ENCODE measurements at regions not wholly inside any gene's neighbourhood (a gene's known extent, or its start where the extent isn't known, plus 50 kb on each side); places are given as distances from the start of the nearest gene placed in this dataset.
A peak's percentile ranks its signal among the peaks of the same experiment; 100 is the strongest.

- no peak for DNase-seq
- in situ Hi-C loops (cut with MboI; ENCODE audit: low pct_ligation_motif_present in 1 of 4, low pct_unique_long_range_greater_than_20kb in 1 of 4, low sequenced_read_pairs in 3 of 4) (no loop called here), intact Hi-C loops (cut with DNase I; ENCODE audit: low total_unique reads) (no loop called here)
Observed at GRCh38 chr10:61836888-61837754, 64.4 kb upstream of the ARID5B start.

GRCh38 chr10:61837755-61838171 lies 63.7 kb upstream of the ARID5B start:
- Histone ChIP-seq H3K4me3 (no peak overlapping the region), H3K9me3 (no peaks in the 10 kb centered on the region), H3K27me3 (no peaks in the 10 kb centered on the region), H3K36me3 (no peaks in the 10 kb centered on the region), H3K27ac (peak overlapping the region; percentile 60 to 76 (median 73)), H3K4me1 (peaks cover 14 to 50% (median 40%) of the 10 kb centered on the region in 4 donors)
- 18 to 22% methylated on average over 5 to 6 of the region's 6 CpGs for WGBS, 2 donors (ENCODE audit: low coverage in 1 of 2)
- TF ChIP-seq CTCF (IDR thresholded peaks at IDR 0.05), result no peak
- no peak for TF ChIP-seq POLR2A (IDR thresholded peaks at IDR 0.05)
- no peak for TF ChIP-seq EP300 (IDR thresholded peaks at IDR 0.05; ENCODE audit: low read depth)
- TF ChIP-seq POLR2AphosphoS5 (IDR thresholded peaks at IDR 0.05), result no peak
- in situ Hi-C loops (cut with MboI; ENCODE audit: low pct_ligation_motif_present in 1 of 4, low pct_unique_long_range_greater_than_20kb in 1 of 4, low sequenced_read_pairs in 3 of 4), result no loop called here
- intact Hi-C loops (cut with DNase I; ENCODE audit: low total_unique reads), result no loop called here
- DNase-seq, result no peak

More at GRCh38 chr10:61836888-61837754, 64.4 kb upstream of the ARID5B start:
- Histone ChIP-seq H3K4me3 (no peak overlapping the region), H3K9me3 (no peaks in the 10 kb centered on the region), H3K36me3 (no peaks in the 10 kb centered on the region), H3K4me1 (peaks cover 14 to 50% (median 40%) of the 10 kb centered on the region in 4 donors), H3K27ac (peak overlapping the region; percentile 60 to 76 (median 73)), H3K27me3 (no peaks in the 10 kb centered on the region)
- WGBS, 2 donors (ENCODE audit: low coverage in 1 of 2), result 24 to 38% methylated on average over 4 of the region's 4 CpGs
- no peak for TF ChIP-seq CTCF (IDR thresholded peaks at IDR 0.05)

- H3K27ac ChIP-seq, result peak overlapping the region; percentile 0 to 61 (median 32)
- H3K36me3 ChIP-seq, result no peaks in the 10 kb centered on the region
- H3K4me1 ChIP-seq, result peaks cover 14 to 66% (median 44%) of the 10 kb centered on the region in 4 donors
- DNase-seq, result no peak
- TF ChIP-seq POLR2AphosphoS5 (IDR thresholded peaks at IDR 0.05), result no peak
- no peak overlapping the region for H3K4me3 ChIP-seq
- no peaks in the 10 kb centered on the region for H3K27me3 ChIP-seq
- intact Hi-C loops (cut with DNase I; ENCODE audit: low total_unique reads) (no loop called here), in situ Hi-C loops (cut with MboI; ENCODE audit: low pct_ligation_motif_present in 1 of 4, low pct_unique_long_range_greater_than_20kb in 1 of 4, low sequenced_read_pairs in 3 of 4) (no loop called here)
- 38 to 47% methylated on average over 2 to 3 of the region's 3 CpGs for WGBS, 2 donors (ENCODE audit: low coverage in 1 of 2)
- no peaks in the 10 kb centered on the region for H3K9me3 ChIP-seq
Observed at GRCh38 chr10:61839916-61840315, 61.6 kb upstream of the ARID5B start.

GRCh38 chr10:61840403-61840802 lies 61.1 kb upstream of the ARID5B start:
- Histone ChIP-seq H3K27me3 (no peaks in the 10 kb centered on the region), H3K36me3 (no peaks in the 10 kb centered on the region), H3K4me1 (peaks cover 11 to 66% (median 43%) of the 10 kb centered on the region in 4 donors), H3K9me3 (no peaks in the 10 kb centered on the region), H3K4me3 (no peak overlapping the region), H3K27ac (peak overlapping the region in 3 of 4 donors; percentile 18 to 61 (median 47))
- intact Hi-C loops (cut with DNase I; ENCODE audit: low total_unique reads) (no loop called here), in situ Hi-C loops (cut with MboI; ENCODE audit: low pct_ligation_motif_present in 1 of 4, low pct_unique_long_range_greater_than_20kb in 1 of 4, low sequenced_read_pairs in 3 of 4) (no loop called here)
- no peak for DNase-seq
- TF ChIP-seq POLR2A (IDR thresholded peaks at IDR 0.05), result no peak
- 67 to 68% methylated on average over 4 of the region's 4 CpGs for WGBS, 2 donors (ENCODE audit: low coverage in 1 of 2)

- Histone ChIP-seq H3K36me3 (no peaks in the 10 kb centered on the region), H3K27me3 (no peaks in the 10 kb centered on the region), H3K4me1 (peaks cover 15 to 64% (median 40%) of the 10 kb centered on the region in 4 donors), H3K4me3 (no peak overlapping the region), H3K27ac (no peak overlapping the region), H3K9me3 (no peaks in the 10 kb centered on the region)
- no peak for TF ChIP-seq EP300 (IDR thresholded peaks at IDR 0.05; ENCODE audit: low read depth)
- TF ChIP-seq POLR2AphosphoS5 (IDR thresholded peaks at IDR 0.05), result no peak
- no peak for TF ChIP-seq POLR2A (IDR thresholded peaks at IDR 0.05)
- no peak for TF ChIP-seq CTCF (IDR thresholded peaks at IDR 0.05)
- intact Hi-C loops (cut with DNase I; ENCODE audit: low total_unique reads) (no loop called here), in situ Hi-C loops (cut with MboI; ENCODE audit: low pct_ligation_motif_present in 1 of 4, low pct_unique_long_range_greater_than_20kb in 1 of 4, low sequenced_read_pairs in 3 of 4) (no loop called here)
- no peak for DNase-seq
Observed at GRCh38 chr10:61841338-61841875, 60.1 kb upstream of the ARID5B start.

All from transverse colon (tissue), 4 donors.